Fibroblast of peridontal ligament (primary cell): ENCODE measurements at regions not wholly inside any gene's neighbourhood (a gene's known extent, or its start where the extent isn't known, plus 50 kb on each side); places are given as distances from the start of the nearest gene placed in this dataset.
"Not testable (repeated sequence)": the region's sequence is repeated elsewhere in the genome, so short reads cannot be mapped to it uniquely, and the experiment has no call there.

Source experiments
- DNase-seq: peaks from one replicate; pipeline ENCODE4 v3.0.0-alpha.2; 2010; ENCODE audit errors: extremely low read depth

- no peak for DNase-seq
Measured at GRCh38 chr15:39417366-39418134, 163.3 kb upstream of the THBS1 start.

- DNase-seq: no peak
Measured at GRCh38 chr15:39419651-39420050, 161.2 kb upstream of the THBS1 start.

- not testable (repeated sequence) for DNase-seq
Measured at GRCh38 chr15:39420123-39420852, 160.6 kb upstream of the THBS1 start.

GRCh38 chr15:39420853-39421192 lies 160.1 kb upstream of the THBS1 start:
- not testable (repeated sequence) for DNase-seq

GRCh38 chr15:39426552-39427532 lies 154.0 kb upstream of the THBS1 start:
- peak; percentile 83 for DNase-seq

- DNase-seq: no peak
Measured at GRCh38 chr15:39427705-39428104, 153.2 kb upstream of the THBS1 start.

- DNase-seq: peak; percentile 91
Measured at GRCh38 chr15:39429898-39430357, 151.0 kb upstream of the THBS1 start.

GRCh38 chr15:39430389-39430788 lies 150.5 kb upstream of the THBS1 start:
- DNase-seq: no peak

- DNase-seq: peak; percentile 69
Measured at GRCh38 chr15:39431376-39431775, 149.5 kb upstream of the THBS1 start.

GRCh38 chr15:39432026-39432425 lies 148.9 kb upstream of the THBS1 start:
- DNase-seq: no peak

- no peak for DNase-seq
Measured at GRCh38 chr15:39432912-39433348, 147.9 kb upstream of the THBS1 start.

- DNase-seq: no peak
Measured at GRCh38 chr15:39433376-39433775, 147.5 kb upstream of the THBS1 start.

GRCh38 chr15:39434163-39434562 lies 146.7 kb upstream of the THBS1 start:
- DNase-seq: peak; percentile 52

GRCh38 chr15:39434751-39435238 lies 146.1 kb upstream of the THBS1 start:
- no peak for DNase-seq

- DNase-seq: no peak
Measured at GRCh38 chr15:39435244-39435643, 145.6 kb upstream of the THBS1 start.

GRCh38 chr15:39438260-39438659 lies 142.6 kb upstream of the THBS1 start:
- no peak for DNase-seq

- DNase-seq: no peak
Measured at GRCh38 chr15:39438799-39439592, 141.9 kb upstream of the THBS1 start.

GRCh38 chr15:39442898-39443297 lies 138.0 kb upstream of the THBS1 start:
- DNase-seq: no peak

GRCh38 chr15:39443659-39444219 lies 137.1 kb upstream of the THBS1 start:
- DNase-seq: no peak

GRCh38 chr15:39444735-39445470 lies 136.0 kb upstream of the THBS1 start:
- DNase-seq: no peak
